Esophagus muscularis mucosa (tissue), 4 donors: ENCODE measurements at regions not wholly inside any gene's neighbourhood (a gene's known extent, or its start where the extent isn't known, plus 50 kb on each side); places are given as distances from the start of the nearest gene placed in this dataset.

Experiments used
- DNase-seq: peaks from one replicate; pipeline ENCODE4 v3.0.0-alpha.2; 2017; ENCODE audit errors: extremely low spot score
- H3K27ac ChIP-seq, 4 donors: fragments of 200-600 bp; sonication (generic); replicated peaks in 1 of 4; 1 replicate in 3 of 4; 2 replicates in 1 of 4; pipeline ENCODE4 v1.5.1; 2016 to 2019; ENCODE audit warnings: mild to moderate bottlenecking in 1 of 4
- H3K27me3 ChIP-seq, 4 donors: fragments of 200-600 bp; sonication (generic); one replicate each; pipeline versions ENCODE4 v1.5.1 to v1.6.0; 2016 to 2019
- H3K36me3 ChIP-seq, 4 donors: fragments of 200-600 bp; sonication (generic); one replicate each; pipeline ENCODE4 v1.5.1; 2016 to 2019
- H3K4me1 ChIP-seq, 4 donors: fragments of 200-600 bp; sonication (generic); one replicate each; pipeline ENCODE4 v1.5.1; 2016 to 2019
- H3K4me3 ChIP-seq, 4 donors: fragments of 200-600 bp; sonication (generic); 1 replicate in 2 of 4; 2 replicates in 2 of 4; pipeline ENCODE4 v1.5.1; 2016 to 2019; ENCODE audit warnings: mild to moderate bottlenecking in 4 of 4, moderate library complexity in 1 of 4
- H3K9me3 ChIP-seq, 4 donors: fragments of 200-600 bp; sonication (generic); 1 replicate in 3 of 4; 2 replicates in 1 of 4; pipeline ENCODE4 v1.5.1; 2016 to 2019
- EP300 ChIP-seq: sonication (generic); formaldehyde crosslinking; IDR thresholded peaks from one replicate; pipeline ENCODE4 v1.6.1; 2017; ENCODE audit warnings: antibody characterized with exemption
- POLR2A ChIP-seq: fragments of 450-650 bp; IDR thresholded peaks from one replicate; pipeline ENCODE4 v1.6.1; 2017; ENCODE audit warnings: antibody characterized with exemption, moderate library complexity, mild to moderate bottlenecking, low read depth
- POLR2AphosphoS5 ChIP-seq, 2 donors: sonication (generic); formaldehyde crosslinking; IDR thresholded peaks; one replicate each; pipeline ENCODE4 v1.6.1; 2017; ENCODE audit warnings: antibody characterized with exemption in 2 of 2
- WGBS: methylation state at CpG from one replicate; pipeline ENCODE4 v1.1.5; 2018; 5-methylcytosine and 5-hydroxymethylcytosine counted together
- intact Hi-C: fragments of 100-400 bp; cut with DNase I; formaldehyde crosslinking; loops from one replicate; pipeline ENCODE4 v1.15.1; 2023
- TF ChIP-seq, protein P1 (sequence below), 3 experiments: fragments of 200-600 bp in 2 of 3; fragments of 450-650 bp in 1 of 3; sonication (generic) in 2 of 3; IDR thresholded peaks; one replicate each; pipeline ENCODE4 v1.5.1; 2017 to 2019; ENCODE audit warnings: antibody characterized with exemption in 3 of 3, mild to moderate bottlenecking in 2 of 3, moderate library complexity in 1 of 3

DNA sequence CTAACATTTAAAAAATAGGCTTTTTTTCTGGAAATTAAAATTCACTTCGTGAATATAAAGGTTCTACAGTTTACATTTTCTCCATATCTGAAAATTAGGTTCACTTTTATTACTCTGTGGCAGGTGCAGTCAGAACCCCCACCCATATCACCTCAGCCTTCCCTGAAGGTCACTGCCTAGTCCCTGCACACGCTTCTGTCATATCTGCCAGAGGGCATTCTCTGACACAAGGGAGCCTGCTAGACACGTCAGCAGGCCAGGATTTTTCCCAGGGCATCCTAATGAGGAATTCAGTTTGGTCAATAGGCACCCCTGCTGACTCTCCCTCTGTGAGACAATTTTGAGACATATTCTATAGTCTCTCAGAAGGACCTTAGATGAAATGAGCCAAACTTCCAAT, 475.7 kb upstream of the PKDCC start:
- H3K9me3 ChIP-seq = no peaks in the 10 kb centered on the region
- H3K4me3 ChIP-seq = no peak overlapping the region
- H3K4me1 ChIP-seq = peaks cover 0 to 7% (median 0%) of the 10 kb centered on the region in 4 donors
- TF ChIP-seq, protein P1, sequence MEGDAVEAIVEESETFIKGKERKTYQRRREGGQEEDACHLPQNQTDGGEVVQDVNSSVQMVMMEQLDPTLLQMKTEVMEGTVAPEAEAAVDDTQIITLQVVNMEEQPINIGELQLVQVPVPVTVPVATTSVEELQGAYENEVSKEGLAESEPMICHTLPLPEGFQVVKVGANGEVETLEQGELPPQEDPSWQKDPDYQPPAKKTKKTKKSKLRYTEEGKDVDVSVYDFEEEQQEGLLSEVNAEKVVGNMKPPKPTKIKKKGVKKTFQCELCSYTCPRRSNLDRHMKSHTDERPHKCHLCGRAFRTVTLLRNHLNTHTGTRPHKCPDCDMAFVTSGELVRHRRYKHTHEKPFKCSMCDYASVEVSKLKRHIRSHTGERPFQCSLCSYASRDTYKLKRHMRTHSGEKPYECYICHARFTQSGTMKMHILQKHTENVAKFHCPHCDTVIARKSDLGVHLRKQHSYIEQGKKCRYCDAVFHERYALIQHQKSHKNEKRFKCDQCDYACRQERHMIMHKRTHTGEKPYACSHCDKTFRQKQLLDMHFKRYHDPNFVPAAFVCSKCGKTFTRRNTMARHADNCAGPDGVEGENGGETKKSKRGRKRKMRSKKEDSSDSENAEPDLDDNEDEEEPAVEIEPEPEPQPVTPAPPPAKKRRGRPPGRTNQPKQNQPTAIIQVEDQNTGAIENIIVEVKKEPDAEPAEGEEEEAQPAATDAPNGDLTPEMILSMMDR (IDR thresholded peaks at IDR 0.05) = no peak
- no peak for TF ChIP-seq EP300
- TF ChIP-seq POLR2AphosphoS5 (IDR thresholded peaks at IDR 0.05) = no peak
- no peak for TF ChIP-seq POLR2A
- 90% methylated on average over 3 of the region's 3 CpGs for WGBS
- no peaks in the 10 kb centered on the region for H3K27me3 ChIP-seq
- H3K36me3 ChIP-seq = no peaks in the 10 kb centered on the region
- no peak overlapping the region for H3K27ac ChIP-seq
- DNase-seq = no peak
- intact Hi-C loops = loop anchor here (5.0 kb wide), 1 partner anchor 340 kb away; no protein-coding TSS in a partner anchor

DNA sequence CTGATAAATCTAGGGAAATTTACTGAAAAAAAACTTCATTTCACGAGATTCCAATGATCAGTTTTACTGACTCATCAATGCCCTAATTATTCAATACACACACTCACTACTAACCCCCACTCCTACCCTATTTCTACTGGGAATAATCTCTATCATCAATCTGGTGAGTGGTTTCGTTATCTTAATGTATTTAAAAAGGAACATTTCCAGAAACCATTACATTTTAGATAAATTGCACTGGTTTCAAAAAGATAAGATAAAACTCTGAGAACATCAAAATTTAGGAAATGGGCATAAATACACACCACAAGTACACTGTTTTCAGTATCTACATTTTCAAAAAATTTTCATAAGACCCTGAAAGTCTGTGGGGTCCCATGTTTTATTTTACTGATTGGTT, 471.4 kb upstream of the PKDCC start:
- Histone ChIP-seq H3K4me3 (no peak overlapping the region), H3K4me1 (peaks cover 0 to 12% (median 0%) of the 10 kb centered on the region in 4 donors), H3K27ac (no peak overlapping the region), H3K27me3 (no peaks in the 10 kb centered on the region), H3K9me3 (no peaks in the 10 kb centered on the region), H3K36me3 (no peaks in the 10 kb centered on the region)
- intact Hi-C loops = no loop called here
- no peak for TF ChIP-seq POLR2AphosphoS5 (IDR thresholded peaks at IDR 0.05)
- no peak for TF ChIP-seq EP300
- TF ChIP-seq, protein P1 (IDR thresholded peaks at IDR 0.05) = no peak
- no peak for TF ChIP-seq POLR2A
- WGBS = 75% methylated on average over 2 of the region's 2 CpGs
- no peak for DNase-seq

DNA sequence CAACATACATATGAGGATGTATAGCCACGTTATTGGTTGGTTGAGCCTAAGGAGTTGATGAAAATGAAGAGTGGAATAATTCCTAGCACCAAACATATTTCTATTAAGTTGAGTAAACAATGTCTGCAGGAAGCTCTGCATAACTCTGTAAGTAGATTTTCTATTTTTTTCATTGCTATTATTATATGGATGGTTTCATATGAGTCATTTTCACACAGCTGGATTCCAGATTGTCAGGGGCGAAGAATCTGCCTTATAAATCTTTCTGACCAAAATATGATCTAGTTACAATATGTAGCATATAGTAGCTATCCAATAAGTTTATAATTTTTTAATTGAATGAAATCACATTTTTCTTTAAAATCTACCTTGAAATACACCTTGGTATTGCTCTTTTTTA, 468.0 kb upstream of the PKDCC start:
- Histone ChIP-seq H3K4me3 (no peak overlapping the region), H3K27me3 (no peaks in the 10 kb centered on the region), H3K27ac (no peak overlapping the region), H3K4me1 (peaks cover 0 to 12% (median 0%) of the 10 kb centered on the region in 4 donors), H3K9me3 (peaks cover 0 to 12% (median 8%) of the 10 kb centered on the region in 4 donors), H3K36me3 (no peaks in the 10 kb centered on the region)
- DNase-seq = no peak
- TF ChIP-seq POLR2A = no peak
- TF ChIP-seq EP300 = no peak
- TF ChIP-seq, protein P1 (IDR thresholded peaks at IDR 0.05) = no peak
- no peak for TF ChIP-seq POLR2AphosphoS5 (IDR thresholded peaks at IDR 0.05)
- intact Hi-C loops = no loop called here
- 85% methylated on average over 2 of the region's 2 CpGs for WGBS

DNA sequence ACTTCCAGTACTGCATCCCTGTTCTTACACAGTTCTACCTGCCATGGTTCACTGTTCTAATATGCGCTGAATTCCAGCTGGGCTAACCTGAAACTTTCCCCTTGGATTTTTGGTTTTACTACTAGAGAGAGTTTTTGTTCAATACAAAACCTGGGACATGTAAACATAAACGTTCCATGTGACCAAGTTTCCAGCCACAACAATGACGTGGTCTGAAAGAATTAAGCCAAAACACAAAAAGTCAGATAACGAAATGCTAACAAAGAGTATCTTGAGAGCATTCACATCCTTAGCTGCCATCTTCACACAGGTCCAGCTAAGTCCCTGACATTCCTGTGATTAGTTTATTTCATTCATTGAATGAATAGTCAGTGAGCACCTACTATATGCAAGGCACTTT, 467.0 kb upstream of the PKDCC start:
- Histone ChIP-seq H3K4me3 (no peak overlapping the region), H3K9me3 (peaks cover 0 to 22% (median 15%) of the 10 kb centered on the region in 4 donors), H3K27ac (no peak overlapping the region), H3K36me3 (no peaks in the 10 kb centered on the region), H3K27me3 (no peaks in the 10 kb centered on the region), H3K4me1 (peaks cover 0 to 11% (median 0%) of the 10 kb centered on the region in 4 donors)
- no peak for DNase-seq
- intact Hi-C loops = no loop called here
- 79% methylated on average over 4 of the region's 4 CpGs for WGBS
- TF ChIP-seq POLR2A (no peak), POLR2AphosphoS5 (IDR thresholded peaks at IDR 0.05) (no peak), EP300 (no peak)
- TF ChIP-seq, protein P1 (IDR thresholded peaks at IDR 0.05) = no peak

DNA sequence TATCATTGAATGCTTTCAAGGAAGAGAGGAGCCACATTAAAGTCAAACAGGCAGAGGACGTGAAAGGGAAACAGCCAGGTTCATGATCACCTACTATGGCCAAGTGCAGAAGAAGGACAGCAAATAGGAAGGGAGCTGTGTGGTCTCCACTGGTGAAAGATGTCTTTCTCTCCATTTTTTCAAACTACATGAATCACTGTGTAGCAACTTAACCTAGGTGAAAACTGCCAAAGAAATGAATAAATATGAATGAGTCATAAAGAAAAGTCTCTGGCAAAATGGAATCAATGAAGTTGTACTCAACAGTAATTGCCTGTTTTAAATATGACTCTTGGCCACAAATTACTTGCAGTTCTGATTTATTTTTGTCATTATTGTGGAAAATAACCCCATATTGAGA, 452.6 kb upstream of the PKDCC start:
- H3K9me3 ChIP-seq = no peaks in the 10 kb centered on the region
- WGBS = 46% methylated on average over 1 of the region's 1 CpG
- no peak overlapping the region for H3K27ac ChIP-seq
- DNase-seq = no peak
- intact Hi-C loops = no loop called here
- no peaks in the 10 kb centered on the region for H3K27me3 ChIP-seq
- peaks cover 22 to 29% (median 24%) of the 10 kb centered on the region in 4 donors for H3K4me1 ChIP-seq
- H3K36me3 ChIP-seq = no peaks in the 10 kb centered on the region
- no peak overlapping the region for H3K4me3 ChIP-seq
- TF ChIP-seq EP300 (no peak), POLR2AphosphoS5 (IDR thresholded peaks at IDR 0.05) (no peak), POLR2A (no peak)
- TF ChIP-seq, protein P1 (IDR thresholded peaks at IDR 0.05) = no peak
